ENCODE measurements at regions not wholly inside any gene's neighbourhood (a gene's known extent, or its start where the extent isn't known, plus 50 kb on each side); places are given as distances from the start of the nearest gene placed in this dataset.

GRCh38 chr5:135153661-135154060 lies 119.6 kb upstream of the PITX1 start:
- H3F3A ChIP-seq (replicated peaks; ENCODE audit: insufficient read depth) = no peaks in the 10 kb centered on the region
- no peak overlapping the region for H3K4me2 ChIP-seq
- no peak overlapping the region for H3K4me3 ChIP-seq (ENCODE audit: low read depth in 2 of 2, low read length in 1 of 2)
- H3K79me2 ChIP-seq (ENCODE audit: insufficient read depth) = no peaks in the 10 kb centered on the region
- no peak for DNase-seq
- TF ChIP-seq SMC3 (IDR thresholded peaks at IDR 0.05; ENCODE audit: low read depth, low read length) (no peak), RFX5 (IDR thresholded peaks at IDR 0.05; ENCODE audit: low read length) (no peak), NFIC (IDR thresholded peaks at IDR 0.05; ENCODE audit: borderline replicate concordance) (no peak), USF2 (IDR thresholded peaks at IDR 0.05; ENCODE audit: borderline replicate concordance, low read depth, low read length) (no peak), MAX (IDR thresholded peaks at IDR 0.05; ENCODE audit: low read depth) (no peak), ZBTB33 (IDR thresholded peaks at IDR 0.05; ENCODE audit: borderline replicate concordance, low read depth) (no peak), JUND (IDR thresholded peaks at IDR 0.05) (no peak), REST (IDR thresholded peaks at IDR 0.05; ENCODE audit: low read depth, low read length) (no peak), RXRA (IDR thresholded peaks at IDR 0.05; ENCODE audit: borderline replicate concordance, low read depth) (no peak), TAF1 (IDR thresholded peaks at IDR 0.05; ENCODE audit: borderline replicate concordance, low read depth, low read length) (no peak), FOXJ3 (CRISPR knock-in tag; IDR thresholded peaks at IDR 0.05) (no peak), PBX3 (IDR thresholded peaks at IDR 0.05) (no peak), GATA2 (CRISPR knock-in tag; IDR thresholded peaks at IDR 0.05) (no peak), TCF12 (IDR thresholded peaks at IDR 0.05) (no peak), ELF1 (IDR thresholded peaks at IDR 0.05) (no peak), CHD2 (IDR thresholded peaks at IDR 0.05; ENCODE audit: low read length, partially characterized antibody) (no peak), IRF3 (IDR thresholded peaks at IDR 0.05; ENCODE audit: low read depth, low read length) (no peak)
- no peaks in the 10 kb centered on the region for H3K36me3 ChIP-seq (replicated peaks in 1 of 2; ENCODE audit: control insufficient read depth in 1 of 2, insufficient read depth in 2 of 2, low read length in 1 of 2)
- H2AFZ ChIP-seq (ENCODE audit: low read depth) = no peak overlapping the region
- H3K9me2 ChIP-seq = no peaks in the 10 kb centered on the region
- H3K27ac ChIP-seq (ENCODE audit: low read depth in 2 of 2, low read length in 1 of 2) = no peak overlapping the region
- H3K9me3 ChIP-seq = no peaks in the 10 kb centered on the region
- no peaks in the 10 kb centered on the region for H4K20me1 ChIP-seq (ENCODE audit: insufficient read depth)
- CTCF ChIA-PET = no interaction called here
- WGBS (ENCODE audit: low lambda C conversion rate) = 33% methylated on average over 2 of the region's 3 CpGs
- no peaks in the 10 kb centered on the region; a peak in 1 of 4 replicates for H3K4me1 ChIP-seq (ENCODE audit: control insufficient read depth in 1 of 2, insufficient read depth in 2 of 2, low read depth in 1 of 2, low read length in 1 of 2)
- no peak overlapping the region for H3K9ac ChIP-seq
- no peaks in the 10 kb centered on the region for H3K27me3 ChIP-seq (ENCODE audit: insufficient read depth)
- POLR2A ChIA-PET = no interaction called here
